ENCODE measurements at regions not wholly inside any gene's neighbourhood (a gene's known extent, or its start where the extent isn't known, plus 50 kb on each side); places are given as distances from the start of the nearest gene placed in this dataset.
A peak's percentile ranks its signal among the peaks of the same experiment; 100 is the strongest.

- intact Hi-C loops (cut with micrococcal nuclease): no loop called here
- DNase-seq (no peak), ATAC-seq (peak; percentile 40)
These were observed 50.1 kb upstream of the BCL6 start for GRCh38 chr3:187795207-187795960.

- DNase-seq (no peak), ATAC-seq (no peak)
- intact Hi-C loops (cut with micrococcal nuclease): no loop called here
These were observed 52.9 kb upstream of the BCL6 start for GRCh38 chr3:187798126-187798525.

GRCh38 chr3:187798531-187799530, 53.6 kb upstream of the BCL6 start:
- intact Hi-C loops (cut with micrococcal nuclease): no loop called here
- ATAC-seq: no peak

GRCh38 chr3:187799942-187800641, 54.8 kb upstream of the BCL6 start:
- intact Hi-C loops (cut with micrococcal nuclease): no loop called here

More at GRCh38 chr3:187798531-187799530, 53.6 kb upstream of the BCL6 start:
- no peak for DNase-seq

GRCh38 chr3:187801152-187801551, 55.9 kb upstream of the BCL6 start:
- ATAC-seq (no peak), DNase-seq (no peak)
- intact Hi-C loops (cut with micrococcal nuclease): no loop called here

More at GRCh38 chr3:187799942-187800641, 54.8 kb upstream of the BCL6 start:
- no peak for ATAC-seq
- DNase-seq: no peak

- ATAC-seq (no peak), DNase-seq (no peak)
- intact Hi-C loops (cut with micrococcal nuclease): no loop called here
These were observed 57.1 kb upstream of the BCL6 start for GRCh38 chr3:187802203-187802927.

GRCh38 chr3:187802928-187803259, 57.6 kb upstream of the BCL6 start:
- intact Hi-C loops (cut with micrococcal nuclease): no loop called here
- DNase-seq: no peak
- no peak for ATAC-seq

GRCh38 chr3:187804120-187804744, 59.0 kb upstream of the BCL6 start:
- intact Hi-C loops (cut with micrococcal nuclease): no loop called here

GRCh38 chr3:187804745-187805121, 59.5 kb upstream of the BCL6 start:
- no peak for DNase-seq
- ATAC-seq: no peak
- intact Hi-C loops (cut with micrococcal nuclease): no loop called here

More at GRCh38 chr3:187804120-187804744, 59.0 kb upstream of the BCL6 start:
- ATAC-seq (no peak), DNase-seq (no peak)

GRCh38 chr3:187805774-187806173, 60.5 kb upstream of the BCL6 start:
- intact Hi-C loops (cut with micrococcal nuclease): no loop called here
- ATAC-seq (no peak), DNase-seq (no peak)

GRCh38 chr3:187807086-187807862, 62.0 kb upstream of the BCL6 start:
- intact Hi-C loops (cut with micrococcal nuclease): no loop called here
- no peak for DNase-seq
- no peak for ATAC-seq

GRCh38 chr3:187808527-187808895, 63.2 kb upstream of the BCL6 start:
- DNase-seq (no peak), ATAC-seq (no peak)
- intact Hi-C loops (cut with micrococcal nuclease): no loop called here

GRCh38 chr3:187809612-187809991, 64.3 kb upstream of the BCL6 start:
- intact Hi-C loops (cut with micrococcal nuclease): no loop called here
- ATAC-seq: no peak
- DNase-seq: no peak

GRCh38 chr3:187810021-187810446, 64.8 kb upstream of the BCL6 start:
- intact Hi-C loops (cut with micrococcal nuclease): no loop called here
- DNase-seq (no peak), ATAC-seq (no peak)

GRCh38 chr3:187811585-187812250, 66.5 kb upstream of the BCL6 start:
- ATAC-seq: no peak
- intact Hi-C loops (cut with micrococcal nuclease): no loop called here
- no peak for DNase-seq

- intact Hi-C loops (cut with micrococcal nuclease): no loop called here
- no peak for DNase-seq
- ATAC-seq: no peak
These were observed 67.2 kb upstream of the BCL6 start for GRCh38 chr3:187812496-187812895.

GRCh38 chr3:187813198-187813597, 67.9 kb upstream of the BCL6 start:
- intact Hi-C loops (cut with micrococcal nuclease): no loop called here
- DNase-seq (no peak), ATAC-seq (no peak)
